Activated CD8-positive, alpha-beta memory T cell treated with anti-CD3 and anti-CD28 coated beads for 1 hour (primary cell): ENCODE measurements at regions not wholly inside any gene's neighbourhood (a gene's known extent, or its start where the extent isn't known, plus 50 kb on each side); places are given as distances from the start of the nearest gene placed in this dataset.
"Not testable (repeated sequence)": the region's sequence is repeated elsewhere in the genome, so short reads cannot be mapped to it uniquely, and the experiment has no call there.

ENCODE experiments used
- DNase-seq, 2 donors: peaks; one replicate each; pipeline ENCODE4 v3.0.0-alpha.2; 2020; ENCODE audit warnings: low read depth in 1 of 2; ENCODE audit errors: extremely low read depth in 1 of 2

DNA sequence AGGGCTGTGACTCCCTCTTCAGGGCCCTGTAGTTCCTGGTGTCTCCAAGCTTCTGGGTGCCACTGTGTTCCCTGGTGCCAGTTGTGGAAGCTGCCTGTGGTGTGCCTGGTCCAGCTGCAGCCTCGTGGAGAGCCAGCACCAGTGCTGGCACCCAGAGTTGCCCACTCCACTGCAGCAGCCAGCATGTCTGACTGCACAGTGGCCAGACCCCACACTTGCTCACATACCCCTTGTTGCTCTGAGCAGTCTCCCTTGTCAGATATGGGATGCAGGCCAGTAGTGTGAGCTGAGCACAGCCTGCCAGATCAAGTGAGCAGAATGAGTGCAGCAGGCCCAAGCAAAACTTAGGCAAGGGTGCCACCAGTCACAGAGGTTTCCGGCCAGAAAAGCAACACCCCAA lies 108.6 kb downstream of the ZMAT1 start:
- DNase-seq: no peak

DNA sequence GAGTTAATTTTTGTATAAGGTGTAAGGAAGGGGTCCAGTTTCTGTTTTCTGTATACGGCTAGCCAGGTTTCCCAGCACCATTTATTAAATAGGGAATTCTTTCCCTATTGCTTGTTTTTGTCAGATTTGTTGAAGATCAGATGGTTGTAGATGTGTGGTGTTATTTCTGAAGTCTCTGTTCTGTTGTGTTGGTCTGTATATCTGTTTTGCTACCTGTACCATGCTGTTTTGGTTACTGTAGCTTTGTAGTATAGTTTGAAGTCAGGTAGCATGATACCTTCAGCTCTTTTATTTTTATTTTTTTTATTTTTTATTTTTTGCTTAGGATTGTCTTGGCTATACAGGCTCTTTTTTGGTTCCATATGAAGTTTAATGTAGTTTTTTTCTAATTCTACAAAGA lies 114.1 kb downstream of the ZMAT1 start:
- DNase-seq: not testable (repeated sequence)

DNA sequence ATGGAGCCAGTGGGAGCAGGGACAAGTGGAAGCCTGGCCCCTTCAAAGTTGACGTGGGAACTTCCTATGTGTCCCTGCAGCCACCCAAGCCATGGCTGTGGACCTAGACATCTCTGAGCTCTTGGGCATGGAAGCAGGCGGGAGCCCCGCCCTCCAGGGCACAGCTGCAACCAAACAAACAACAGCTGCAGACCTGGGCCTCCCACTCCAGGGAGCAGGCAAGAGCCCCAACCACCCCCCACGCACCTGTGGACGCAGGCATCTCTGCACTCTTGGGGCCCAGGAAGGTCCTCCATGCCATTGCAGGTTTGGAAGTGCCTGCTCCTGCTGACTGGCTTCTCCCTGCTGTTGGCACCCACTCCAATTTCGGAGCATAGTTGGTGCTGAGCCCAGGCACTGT lies 118.6 kb downstream of the ZMAT1 start:
- DNase-seq: no peak

DNA sequence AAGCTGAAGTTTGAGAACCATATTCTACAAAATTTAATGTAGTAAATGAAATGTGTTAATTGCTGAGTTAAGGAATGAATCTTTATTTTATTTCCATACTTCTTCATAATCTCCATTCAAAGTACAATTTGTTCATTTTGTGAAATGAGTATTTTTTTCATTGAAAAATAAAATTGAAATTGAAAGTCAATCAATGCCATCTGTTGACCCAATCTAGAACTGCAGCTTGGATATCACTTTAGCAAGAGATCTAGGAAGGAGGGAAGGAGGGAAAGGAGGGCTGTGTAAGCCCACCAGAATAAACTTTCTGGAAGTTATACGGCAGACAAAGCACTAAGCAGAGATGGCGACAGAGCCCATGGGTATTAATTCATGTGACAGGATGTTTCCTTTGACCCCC lies 128.4 kb downstream of the ZMAT1 start:
- DNase-seq: no peak

- peak; percentile 34 to 55 for DNase-seq
Measured at GRCh38 chrX:101799387-101799786, 132.4 kb downstream of the ZMAT1 start.

DNA sequence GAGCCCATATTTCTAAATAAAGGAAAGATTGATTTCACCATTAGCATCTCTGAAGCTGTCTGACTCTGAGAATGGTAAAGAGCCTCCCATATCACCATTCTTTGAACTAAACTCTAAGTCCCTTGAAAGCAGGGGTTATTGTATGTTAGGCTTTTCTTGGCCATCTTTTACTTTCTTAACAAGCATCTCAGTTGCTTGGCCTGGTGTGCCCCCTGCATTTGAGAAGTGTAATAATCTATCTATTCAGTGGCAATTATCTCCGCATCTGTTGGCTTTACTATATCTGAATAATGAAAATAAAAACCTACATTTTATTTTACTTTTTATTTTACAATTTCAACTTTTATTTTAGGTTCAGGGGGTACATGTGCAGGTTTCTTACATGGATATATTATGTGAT lies 128.3 kb upstream of the ARMCX2 start:
- DNase-seq: no peak

GRCh38 chrX:101785142-101785541 lies 125.5 kb upstream of the ARMCX2 start:
- DNase-seq: no peak

DNA sequence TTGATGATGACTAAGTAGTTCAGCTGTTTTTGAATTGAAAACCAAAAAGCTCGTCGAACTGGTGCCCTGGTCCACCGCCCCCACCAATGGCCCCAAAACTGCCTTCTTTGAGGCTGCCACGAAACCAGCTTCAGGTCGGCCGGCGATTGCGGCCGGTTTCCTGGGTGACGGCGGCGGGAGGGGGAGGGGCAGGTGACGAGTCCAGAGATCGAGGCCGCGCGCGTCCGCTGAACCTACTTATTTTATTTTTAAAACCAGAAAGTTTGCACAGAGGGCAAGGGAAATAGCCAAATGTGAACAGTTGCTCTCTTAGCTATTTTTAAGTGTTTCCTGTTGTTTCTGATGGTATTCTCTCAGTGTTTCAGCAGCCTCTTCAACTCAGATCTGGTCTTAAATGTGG lies 120.8 kb upstream of the ARMCX2 start:
- not testable (repeated sequence) for DNase-seq

DNA sequence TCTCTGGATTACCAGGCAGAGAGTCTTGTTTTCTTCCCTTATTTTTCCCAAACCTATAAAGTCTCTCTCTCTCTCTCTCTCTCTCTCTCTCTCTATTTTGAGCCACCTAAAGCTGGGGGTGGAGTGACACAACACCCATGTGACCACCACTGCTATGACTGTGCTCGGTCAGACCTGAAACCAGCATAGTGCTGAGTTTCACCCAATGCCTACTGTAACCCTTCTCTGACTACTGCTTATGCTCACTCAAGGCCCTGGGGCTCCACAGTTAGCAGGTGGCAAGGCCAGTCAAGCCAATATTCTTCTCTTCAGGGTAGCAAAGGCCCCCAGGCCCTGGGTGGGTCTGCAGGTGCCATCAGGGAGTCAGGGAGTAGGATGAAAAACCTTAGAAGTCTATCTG lies 114.7 kb upstream of the ARMCX2 start:
- DNase-seq: no peak

DNA sequence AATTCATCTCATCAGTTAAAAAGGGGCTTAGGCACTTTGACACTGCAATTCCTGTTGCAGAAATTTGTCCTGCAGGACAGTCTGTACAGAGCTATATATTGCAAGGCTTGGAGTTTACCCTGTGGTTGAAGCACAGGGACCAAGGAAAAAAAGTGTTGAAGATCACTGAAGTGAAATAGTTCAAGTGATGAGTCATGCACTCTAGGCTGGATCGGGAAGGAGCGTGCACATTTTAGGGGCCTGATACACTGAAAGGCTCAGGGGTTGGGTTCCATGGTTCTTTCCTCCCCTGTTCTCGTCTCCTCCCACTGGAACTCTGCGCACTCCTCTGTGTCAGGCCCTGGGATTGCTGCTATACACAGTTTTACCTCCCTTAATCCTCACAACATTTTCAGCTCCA lies 104.9 kb upstream of the ARMCX2 start:
- no peak for DNase-seq

DNA sequence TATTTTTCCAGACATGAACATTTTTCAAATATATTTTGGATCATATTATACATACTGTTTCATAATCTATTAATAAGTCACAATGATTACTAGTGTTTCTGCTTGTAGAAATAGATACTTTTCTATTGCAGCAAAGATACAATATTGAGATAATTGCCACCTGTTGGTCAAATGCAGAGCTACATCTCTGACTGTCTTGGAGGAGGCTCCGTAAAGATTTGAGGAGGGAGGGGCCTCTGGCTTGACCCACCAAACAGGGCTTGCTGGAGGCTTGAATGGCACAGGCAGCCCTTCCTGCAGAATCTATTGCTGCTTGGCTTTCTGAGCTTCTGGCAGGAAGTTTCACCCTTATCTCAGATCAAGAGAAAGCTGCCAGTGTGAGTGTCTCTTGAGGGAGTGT lies 99.3 kb upstream of the ARMCX2 start:
- DNase-seq: no peak

DNA sequence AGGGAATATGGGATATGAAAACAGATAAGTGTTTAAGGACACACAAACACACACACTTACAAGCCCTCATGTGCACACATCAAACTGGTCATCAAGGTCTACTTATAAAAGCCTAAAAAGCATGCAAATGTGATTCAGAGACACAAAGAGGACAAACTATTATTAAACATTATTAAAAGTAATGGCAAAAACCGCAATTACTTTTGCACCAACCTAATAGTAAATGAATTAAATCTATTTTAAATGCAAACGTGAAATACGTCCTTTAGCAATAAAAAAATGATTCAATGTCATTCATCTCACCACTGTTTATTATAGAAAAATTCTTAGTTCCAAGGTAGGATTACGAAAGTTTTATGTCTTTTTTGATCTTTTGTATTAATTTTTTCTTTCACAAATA lies 91.1 kb upstream of the ARMCX2 start:
- DNase-seq: no peak

- no peak for DNase-seq
Measured at GRCh38 chrX:101749436-101749835, 89.8 kb upstream of the ARMCX2 start.

GRCh38 chrX:101745046-101745445 lies 85.4 kb upstream of the ARMCX2 start:
- no peak for DNase-seq

DNA sequence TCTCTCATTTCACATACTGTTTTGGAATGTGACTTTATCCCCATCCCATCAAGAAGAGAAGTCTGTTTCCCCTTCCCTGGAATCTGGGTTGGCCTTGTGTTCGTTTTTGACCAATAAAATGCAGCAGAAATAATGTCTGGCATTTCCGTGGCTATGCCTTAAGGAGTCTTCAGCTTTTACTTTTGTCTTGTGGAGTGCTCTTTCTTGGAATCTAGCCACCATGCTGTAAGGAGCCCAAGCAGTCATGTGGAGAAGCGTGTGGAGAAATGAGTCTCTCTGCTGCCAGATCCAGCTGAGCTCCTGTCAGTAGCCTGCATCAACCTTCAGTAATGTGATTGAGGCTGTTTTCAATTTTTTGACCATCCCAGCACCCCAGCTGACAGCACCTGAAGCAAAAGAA lies 84.4 kb upstream of the ARMCX2 start:
- no peak for DNase-seq

- DNase-seq: no peak
Measured at GRCh38 chrX:101740642-101741041, 81.0 kb upstream of the ARMCX2 start.

GRCh38 chrX:101738867-101739266 lies 79.2 kb upstream of the ARMCX2 start:
- DNase-seq: not testable (repeated sequence)

DNA sequence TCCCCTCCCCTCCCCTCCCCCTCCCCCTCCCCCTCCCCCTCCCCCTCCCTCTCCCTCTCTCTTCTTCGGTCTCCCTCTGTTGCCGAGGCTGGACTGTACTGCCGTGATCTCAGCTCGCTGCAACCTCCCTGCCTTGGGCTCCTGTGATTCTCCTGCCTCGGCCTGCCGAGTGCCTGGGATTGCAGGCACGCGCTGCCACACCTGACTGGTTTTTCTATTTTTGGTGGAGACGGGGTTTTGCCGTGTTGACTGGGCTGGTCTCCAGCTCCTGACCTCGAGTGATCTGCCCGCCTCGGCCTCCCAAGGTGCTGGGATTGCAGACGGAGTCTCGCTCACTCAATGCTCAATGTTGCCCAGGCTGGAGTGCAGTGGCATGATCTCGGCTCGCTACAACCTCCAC lies 78.8 kb upstream of the ARMCX2 start:
- DNase-seq: not testable (repeated sequence)

- DNase-seq: no peak
Measured at GRCh38 chrX:101736651-101737050, 77.0 kb upstream of the ARMCX2 start.

- DNase-seq: no peak
Measured at GRCh38 chrX:101732870-101733269, 73.2 kb upstream of the ARMCX2 start.

DNA sequence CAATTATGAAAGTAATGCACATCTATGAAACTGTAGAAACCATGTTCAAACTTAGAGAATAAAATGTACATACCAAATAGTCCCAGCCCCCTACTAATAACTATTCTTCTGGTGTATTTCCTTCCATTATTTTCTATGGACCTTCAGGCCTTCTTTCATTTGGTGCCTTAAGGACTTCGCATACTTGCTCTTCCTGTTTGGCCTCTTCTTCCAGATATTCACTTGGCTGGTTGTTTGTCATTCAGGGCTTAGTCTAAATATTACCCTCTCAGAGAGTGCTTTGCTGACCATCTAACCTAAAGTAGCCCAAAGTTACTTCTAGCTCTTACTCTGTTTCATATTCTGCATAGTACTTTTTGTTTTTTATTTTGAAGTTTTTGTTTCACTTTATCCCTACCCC lies 70.3 kb upstream of the ARMCX2 start:
- DNase-seq: no peak
